ENCODE measurements at regions not wholly inside any gene's neighbourhood (a gene's known extent, or its start where the extent isn't known, plus 50 kb on each side); places are given as distances from the start of the nearest gene placed in this dataset.

GRCh38 chr12:34294671-34295365, 272.5 kb downstream of the ALG10 start:
- no peak overlapping the region for H3K4me3 ChIP-seq (ENCODE audit: control insufficient read depth, low read depth, low read length)
- no peak for TF ChIP-seq CTCF (conservative IDR thresholded peaks at IDR 0.05; ENCODE audit: control insufficient read depth, insufficient read depth, low read depth, low read length)
- DNase-seq (ENCODE audit: low read depth) = no peak

GRCh38 chr12:34295366-34296142, 273.3 kb downstream of the ALG10 start:
- no peak overlapping the region for H3K4me3 ChIP-seq (ENCODE audit: control insufficient read depth, low read depth, low read length)
- TF ChIP-seq CTCF (conservative IDR thresholded peaks at IDR 0.05; ENCODE audit: control insufficient read depth, insufficient read depth, low read depth, low read length) = no peak
- no peak for DNase-seq (ENCODE audit: low read depth)

- DNase-seq (ENCODE audit: low read depth) = no peak
- no peak for TF ChIP-seq CTCF (conservative IDR thresholded peaks at IDR 0.05; ENCODE audit: control insufficient read depth, insufficient read depth, low read depth, low read length)
- H3K4me3 ChIP-seq (ENCODE audit: control insufficient read depth, low read depth, low read length) = no peak overlapping the region
Measured at GRCh38 chr12:34296143-34297041, 274.1 kb downstream of the ALG10 start.

- no peak overlapping the region for H3K4me3 ChIP-seq (ENCODE audit: control insufficient read depth, low read depth, low read length)
- TF ChIP-seq CTCF (conservative IDR thresholded peaks at IDR 0.05; ENCODE audit: control insufficient read depth, insufficient read depth, low read depth, low read length) = no peak
- DNase-seq (ENCODE audit: low read depth) = no peak
Measured at GRCh38 chr12:34297126-34297789, 275.0 kb downstream of the ALG10 start.

DNA sequence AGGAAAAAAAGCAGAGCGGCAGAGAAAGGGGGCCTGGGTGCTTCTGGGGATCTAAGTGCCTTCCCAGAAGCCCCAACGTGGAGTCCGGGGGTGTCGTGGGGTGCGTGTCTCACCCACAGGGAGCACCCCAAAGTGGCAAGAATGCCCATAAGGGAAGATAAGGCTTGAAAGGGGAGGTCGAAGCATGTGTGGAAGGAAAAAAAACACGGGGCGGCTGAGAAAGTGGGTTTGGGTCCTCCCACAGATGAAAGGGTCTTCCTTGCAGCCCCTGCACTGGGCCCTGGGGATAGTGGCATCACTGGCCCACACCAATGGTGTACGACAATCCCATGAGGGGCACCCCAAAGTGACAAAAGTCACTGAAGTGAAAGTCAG, 275.5 kb downstream of the ALG10 start:
- no peak for TF ChIP-seq CTCF (conservative IDR thresholded peaks at IDR 0.05; ENCODE audit: control insufficient read depth, insufficient read depth, low read depth, low read length)
- H3K4me3 ChIP-seq (ENCODE audit: control insufficient read depth, low read depth, low read length) = no peak overlapping the region
- DNase-seq (ENCODE audit: low read depth) = no peak

Data from fibroblast of mammary gland (primary cell).